ENCODE measurements at regions not wholly inside any gene's neighbourhood (a gene's known extent, or its start where the extent isn't known, plus 50 kb on each side); places are given as distances from the start of the nearest gene placed in this dataset.

DNA sequence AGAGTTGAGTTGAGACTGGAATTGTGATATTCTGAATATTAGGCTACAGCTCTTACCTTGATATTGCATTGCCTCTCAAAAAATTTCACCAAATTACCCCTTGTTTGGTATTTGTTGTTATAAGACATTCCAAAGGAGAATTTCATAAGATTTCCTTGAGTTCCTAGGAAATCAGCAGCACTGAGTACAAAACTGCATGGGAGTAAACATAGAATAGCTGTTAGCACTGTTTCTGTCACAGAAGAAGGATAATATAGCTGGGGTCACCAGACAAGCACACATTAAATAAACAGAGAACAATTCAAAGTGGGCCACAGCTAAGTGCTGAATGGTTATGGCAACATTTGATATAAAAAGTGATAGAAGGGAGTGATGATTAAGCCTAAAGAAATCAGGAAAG, 724.3 kb downstream of the PRELID2 start:
- no peaks in the 10 kb centered on the region for H3K36me3 Mint-ChIP-seq (ENCODE audit: insufficient read depth, unreplicated experiment)
- Histone ChIP-seq H3K4me3 (ENCODE audit: low read depth, low read length) (no peak overlapping the region), H3K9me3 (no peaks in the 10 kb centered on the region), H3K36me3 (ENCODE audit: control insufficient read depth, insufficient read depth, low read length) (no peaks in the 10 kb centered on the region), H3K4me1 (no peaks in the 10 kb centered on the region), H3K27me3 (replicated peaks; ENCODE audit: control insufficient read depth, insufficient read depth, low read length) (no peaks in the 10 kb centered on the region)
- POLR2A ChIA-PET, result no interaction called here
- intact Hi-C loops (cut with micrococcal nuclease; ENCODE audit: unreplicated experiment), result no loop called here
- no peak overlapping the region for H3K27ac Mint-ChIP-seq (ENCODE audit: unreplicated experiment)
- H3K4me1 Mint-ChIP-seq (ENCODE audit: low read depth, unreplicated experiment), result no peaks in the 10 kb centered on the region
- no peak for DNase-seq
- H3K27me3 Mint-ChIP-seq (ENCODE audit: insufficient read depth, unreplicated experiment), result peaks cover 10% of the 10 kb centered on the region
- H3K9me3 Mint-ChIP-seq (ENCODE audit: unreplicated experiment), result no peaks in the 10 kb centered on the region
- CTCF ChIA-PET, result no interaction called here
- no peak overlapping the region for H3K4me3 Mint-ChIP-seq (ENCODE audit: unreplicated experiment)
- no TSS peak for BruUV-seq (replicated peaks)
- TF ChIP-seq, protein P1, sequence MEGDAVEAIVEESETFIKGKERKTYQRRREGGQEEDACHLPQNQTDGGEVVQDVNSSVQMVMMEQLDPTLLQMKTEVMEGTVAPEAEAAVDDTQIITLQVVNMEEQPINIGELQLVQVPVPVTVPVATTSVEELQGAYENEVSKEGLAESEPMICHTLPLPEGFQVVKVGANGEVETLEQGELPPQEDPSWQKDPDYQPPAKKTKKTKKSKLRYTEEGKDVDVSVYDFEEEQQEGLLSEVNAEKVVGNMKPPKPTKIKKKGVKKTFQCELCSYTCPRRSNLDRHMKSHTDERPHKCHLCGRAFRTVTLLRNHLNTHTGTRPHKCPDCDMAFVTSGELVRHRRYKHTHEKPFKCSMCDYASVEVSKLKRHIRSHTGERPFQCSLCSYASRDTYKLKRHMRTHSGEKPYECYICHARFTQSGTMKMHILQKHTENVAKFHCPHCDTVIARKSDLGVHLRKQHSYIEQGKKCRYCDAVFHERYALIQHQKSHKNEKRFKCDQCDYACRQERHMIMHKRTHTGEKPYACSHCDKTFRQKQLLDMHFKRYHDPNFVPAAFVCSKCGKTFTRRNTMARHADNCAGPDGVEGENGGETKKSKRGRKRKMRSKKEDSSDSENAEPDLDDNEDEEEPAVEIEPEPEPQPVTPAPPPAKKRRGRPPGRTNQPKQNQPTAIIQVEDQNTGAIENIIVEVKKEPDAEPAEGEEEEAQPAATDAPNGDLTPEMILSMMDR (IDR thresholded peaks at IDR 0.05; ENCODE audit: insufficient read depth in 1 of 2, low read depth in 1 of 2, low read length in 1 of 2, severe bottlenecking in 1 of 2, unreplicated experiment in 1 of 2), result no peak

DNA sequence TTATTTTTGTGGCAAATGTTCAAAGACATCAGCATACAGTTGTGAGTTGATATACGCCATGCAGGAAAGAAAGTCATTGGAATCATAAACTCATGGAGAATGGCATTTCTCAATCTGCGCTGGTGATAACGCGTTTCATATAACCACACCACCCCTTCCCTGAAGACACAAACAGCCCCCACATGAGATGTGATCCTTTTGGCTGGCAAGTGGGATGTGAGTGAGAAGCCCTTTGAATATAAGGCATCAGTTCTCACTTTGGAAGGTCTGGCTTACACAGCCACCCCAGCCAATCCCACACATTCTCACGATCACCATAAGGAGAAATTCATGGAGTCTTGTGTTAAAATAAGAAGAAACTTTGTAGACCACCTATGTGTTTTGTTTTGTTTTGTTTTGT, 725.0 kb downstream of the PRELID2 start:
- H3K9me3 Mint-ChIP-seq (ENCODE audit: unreplicated experiment), result no peaks in the 10 kb centered on the region

DNA sequence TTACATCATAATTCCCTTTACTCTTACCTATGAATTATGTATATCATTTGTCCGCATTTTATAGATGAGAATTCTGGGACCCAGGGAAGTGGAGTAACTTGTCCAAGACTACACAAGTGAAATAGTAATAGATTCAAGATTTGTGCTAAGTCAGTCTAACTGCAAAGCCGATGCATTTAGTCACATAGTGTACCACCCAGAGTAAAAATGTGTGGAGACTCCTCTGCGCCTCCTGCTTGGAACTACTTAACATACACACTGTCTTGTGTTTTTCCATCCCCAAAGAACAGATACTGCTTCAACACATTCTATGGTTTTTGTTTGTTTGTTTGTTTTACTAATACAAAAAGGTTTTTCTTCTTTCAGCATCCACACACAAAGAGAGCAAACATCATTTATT, 729.8 kb downstream of the PRELID2 start:
- no peak overlapping the region for H3K4me3 Mint-ChIP-seq (ENCODE audit: unreplicated experiment)
- no peak for DNase-seq

More for the DNA sequence above, 725.0 kb downstream of the PRELID2 start:
- Histone ChIP-seq H3K36me3 (ENCODE audit: control insufficient read depth, insufficient read depth, low read length) (no peaks in the 10 kb centered on the region), H3K9me3 (no peaks in the 10 kb centered on the region; the same call in 1 of the 2 replicates), H3K27me3 (replicated peaks; ENCODE audit: control insufficient read depth, insufficient read depth, low read length) (no peaks in the 10 kb centered on the region), H3K4me3 (ENCODE audit: low read depth, low read length) (no peak overlapping the region), H3K4me1 (no peaks in the 10 kb centered on the region)
- no peak for DNase-seq
- TF ChIP-seq, protein P1 (IDR thresholded peaks at IDR 0.05; ENCODE audit: insufficient read depth in 1 of 2, low read depth in 1 of 2, low read length in 1 of 2, severe bottlenecking in 1 of 2, unreplicated experiment in 1 of 2), result no peak
- no peak overlapping the region for H3K4me3 Mint-ChIP-seq (ENCODE audit: unreplicated experiment)
- H3K36me3 Mint-ChIP-seq (ENCODE audit: insufficient read depth, unreplicated experiment), result no peaks in the 10 kb centered on the region
- no TSS peak for BruUV-seq (replicated peaks)
- intact Hi-C loops (cut with micrococcal nuclease; ENCODE audit: unreplicated experiment), result no loop called here
- ChIA-PET CTCF (no interaction called here), POLR2A (no interaction called here)
- H3K27ac Mint-ChIP-seq (ENCODE audit: unreplicated experiment), result no peak overlapping the region
- H3K27me3 Mint-ChIP-seq (ENCODE audit: insufficient read depth, unreplicated experiment), result peaks cover 10% of the 10 kb centered on the region
- no peaks in the 10 kb centered on the region for H3K4me1 Mint-ChIP-seq (ENCODE audit: low read depth, unreplicated experiment)

More for the DNA sequence above, 729.8 kb downstream of the PRELID2 start:
- Histone ChIP-seq H3K4me3 (ENCODE audit: low read depth, low read length) (no peak overlapping the region), H3K36me3 (ENCODE audit: control insufficient read depth, insufficient read depth, low read length) (no peaks in the 10 kb centered on the region), H3K9me3 (no peaks in the 10 kb centered on the region; the same call in 1 of the 2 replicates), H3K27me3 (replicated peaks; ENCODE audit: control insufficient read depth, insufficient read depth, low read length) (no peaks in the 10 kb centered on the region), H3K4me1 (no peaks in the 10 kb centered on the region)
- Mint-ChIP-seq H3K4me1 (ENCODE audit: low read depth, unreplicated experiment) (no peaks in the 10 kb centered on the region), H3K27ac (ENCODE audit: unreplicated experiment) (no peak overlapping the region), H3K9me3 (ENCODE audit: unreplicated experiment) (no peaks in the 10 kb centered on the region), H3K36me3 (ENCODE audit: insufficient read depth, unreplicated experiment) (no peaks in the 10 kb centered on the region), H3K27me3 (ENCODE audit: insufficient read depth, unreplicated experiment) (peaks cover 9% of the 10 kb centered on the region)
- no TSS peak for BruUV-seq (replicated peaks)
- CTCF ChIA-PET, result no interaction called here
- POLR2A ChIA-PET, result no interaction called here
- intact Hi-C loops (cut with micrococcal nuclease; ENCODE audit: unreplicated experiment), result no loop called here
- TF ChIP-seq, protein P1 (IDR thresholded peaks at IDR 0.05; ENCODE audit: insufficient read depth in 1 of 2, low read depth in 1 of 2, low read length in 1 of 2, severe bottlenecking in 1 of 2, unreplicated experiment in 1 of 2), result no peak
